Mucosa of rectum (tissue), 2 donors: ENCODE measurements at regions not wholly inside any gene's neighbourhood (a gene's known extent, or its start where the extent isn't known, plus 50 kb on each side); places are given as distances from the start of the nearest gene placed in this dataset.

Experiments used
- H3K27ac ChIP-seq, 2 donors: one replicate each; pipeline ENCODE4 v1.7.0; 2013; ENCODE audit warnings: inconsistent platforms in 2 of 2, low read depth in 2 of 2, low read length in 2 of 2
- H3K27me3 ChIP-seq, 2 donors: one replicate each; pipeline ENCODE4 v1.7.0; 2013; ENCODE audit warnings: low read length in 2 of 2; ENCODE audit not compliant: control insufficient read depth in 2 of 2, insufficient read depth in 2 of 2
- H3K36me3 ChIP-seq, 2 donors: one replicate each; pipeline ENCODE4 v1.7.0; 2013; ENCODE audit warnings: low read length in 2 of 2; ENCODE audit not compliant: control insufficient read depth in 2 of 2, insufficient read depth in 2 of 2
- H3K4me1 ChIP-seq, 2 donors: one replicate each; pipeline ENCODE4 v1.7.0; 2013; ENCODE audit warnings: low read length in 2 of 2, mild to moderate bottlenecking in 1 of 2; ENCODE audit not compliant: control insufficient read depth in 2 of 2, insufficient read depth in 2 of 2
- H3K4me3 ChIP-seq, 2 donors: one replicate each; pipeline ENCODE4 v1.7.0; 2013; ENCODE audit warnings: low read length in 2 of 2
- H3K9ac ChIP-seq, 2 donors: one replicate each; pipeline ENCODE4 v1.7.0; 2013; ENCODE audit warnings: low read length in 2 of 2, low read depth in 1 of 2, mild to moderate bottlenecking in 1 of 2
- H3K9me3 ChIP-seq, 2 donors: one replicate each; pipeline ENCODE4 v1.7.0; 2013; ENCODE audit warnings: low read length in 2 of 2; ENCODE audit not compliant: control insufficient read depth in 2 of 2
- donor health status: healthy.
- donor health status: Normal muscosa, but diverticular disease.

GRCh38 chr11:10936626-10937384, 79.0 kb upstream of the ZBED5 start:
- Histone ChIP-seq H3K27ac (no peak overlapping the region), H3K4me1 (peaks cover 16 to 19% of the 10 kb centered on the region in 2 donors), H3K9me3 (no peaks in the 10 kb centered on the region), H3K4me3 (no peak overlapping the region), H3K9ac (no peak overlapping the region), H3K36me3 (no peaks in the 10 kb centered on the region), H3K27me3 (no peaks in the 10 kb centered on the region)

GRCh38 chr11:10935015-10935559, 77.2 kb upstream of the ZBED5 start:
- peak overlapping the region; percentile 84 for H3K27ac ChIP-seq
- H3K27me3 ChIP-seq: no peaks in the 10 kb centered on the region
- H3K9me3 ChIP-seq: no peaks in the 10 kb centered on the region
- no peaks in the 10 kb centered on the region for H3K36me3 ChIP-seq
- H3K4me3 ChIP-seq: peak overlapping the region; percentile 61 to 79
- peak overlapping the region in 1 of 2 donors; percentile 61 for H3K9ac ChIP-seq
- peaks cover 16 to 24% of the 10 kb centered on the region in 2 donors for H3K4me1 ChIP-seq

- Histone ChIP-seq H3K4me3 (peak overlapping the region; percentile 61 to 79), H3K36me3 (no peaks in the 10 kb centered on the region), H3K9me3 (no peaks in the 10 kb centered on the region), H3K27ac (peak overlapping the region; percentile 84), H3K27me3 (no peaks in the 10 kb centered on the region), H3K9ac (peak overlapping the region; percentile 61 to 74), H3K4me1 (peaks cover 16 to 24% of the 10 kb centered on the region in 2 donors)
Measured at GRCh38 chr11:10934293-10934860, 76.5 kb upstream of the ZBED5 start.

- Histone ChIP-seq H3K27ac (peak overlapping the region; percentile 84), H3K9ac (peak overlapping the region; percentile 61 to 74)
Measured at GRCh38 chr11:10933455-10934292, 75.8 kb upstream of the ZBED5 start.

GRCh38 chr11:10932976-10933375, 75.1 kb upstream of the ZBED5 start:
- Histone ChIP-seq H3K4me3 (no peak overlapping the region), H3K27ac (no peak overlapping the region), H3K36me3 (no peaks in the 10 kb centered on the region)

More at GRCh38 chr11:10933455-10934292, 75.8 kb upstream of the ZBED5 start:
- Histone ChIP-seq H3K36me3 (no peaks in the 10 kb centered on the region), H3K4me3 (peak overlapping the region; percentile 61 to 79), H3K4me1 (peaks cover 22 to 31% of the 10 kb centered on the region in 2 donors), H3K27me3 (no peaks in the 10 kb centered on the region), H3K9me3 (no peaks in the 10 kb centered on the region)

GRCh38 chr11:10931761-10932670, 74.2 kb upstream of the ZBED5 start:
- no peaks in the 10 kb centered on the region for H3K9me3 ChIP-seq
- H3K27ac ChIP-seq: peak overlapping the region; percentile 94
- H3K4me3 ChIP-seq: peak overlapping the region; percentile 74 to 83
- H3K9ac ChIP-seq: peak overlapping the region; percentile 58 to 85
- no peaks in the 10 kb centered on the region for H3K27me3 ChIP-seq
- H3K4me1 ChIP-seq: peaks cover 27 to 45% of the 10 kb centered on the region in 2 donors
- no peaks in the 10 kb centered on the region for H3K36me3 ChIP-seq

More at GRCh38 chr11:10932976-10933375, 75.1 kb upstream of the ZBED5 start:
- Histone ChIP-seq H3K4me1 (peaks cover 23 to 36% of the 10 kb centered on the region in 2 donors), H3K9me3 (no peaks in the 10 kb centered on the region), H3K27me3 (no peaks in the 10 kb centered on the region), H3K9ac (peak overlapping the region in 1 of 2 donors; percentile 8)

- H3K36me3 ChIP-seq: no peaks in the 10 kb centered on the region
- no peaks in the 10 kb centered on the region for H3K9me3 ChIP-seq
- H3K27me3 ChIP-seq: no peaks in the 10 kb centered on the region
- peak overlapping the region; percentile 66 to 85 for H3K9ac ChIP-seq
- H3K27ac ChIP-seq: peak overlapping the region; percentile 94
- peak overlapping the region; percentile 74 to 83 for H3K4me3 ChIP-seq
- H3K4me1 ChIP-seq: peaks cover 32 to 53% of the 10 kb centered on the region in 2 donors
Measured at GRCh38 chr11:10930972-10931760, 73.3 kb upstream of the ZBED5 start.

GRCh38 chr11:10930224-10930971, 72.5 kb upstream of the ZBED5 start:
- Histone ChIP-seq H3K4me3 (peak overlapping the region; percentile 74 to 83), H3K36me3 (no peaks in the 10 kb centered on the region), H3K9me3 (no peaks in the 10 kb centered on the region), H3K27me3 (no peaks in the 10 kb centered on the region), H3K27ac (peak overlapping the region; percentile 94), H3K9ac (peak overlapping the region; percentile 64 to 85), H3K4me1 (peaks cover 32 to 53% of the 10 kb centered on the region in 2 donors)
